Erythroblast (primary cell): ENCODE measurements at regions not wholly inside any gene's neighbourhood (a gene's known extent, or its start where the extent isn't known, plus 50 kb on each side); places are given as distances from the start of the nearest gene placed in this dataset.

ENCODE experiments used
- DNase-seq, 2 experiments: peaks; one replicate each; lab custom pipeline; 2025; lab: John Stamatoyannopoulos, UW
- GATA1 ChIP-seq: IDR thresholded peaks from 2 replicates; pipeline ENCODE4 v1.6.1; 2011; ENCODE audit warnings: low read depth, mild to moderate bottlenecking, control low read depth, low read length, moderate library complexity
- POLR2A ChIP-seq: IDR thresholded peaks from 2 replicates; pipeline ENCODE4 v1.6.1; 2011; ENCODE audit warnings: mild to moderate bottlenecking, low read length

GRCh38 chr2:177080746-177081284 lies 131.8 kb upstream of the HNRNPA3 start:
- no peak for TF ChIP-seq POLR2A
- no peak for TF ChIP-seq GATA1
- DNase-seq: no peak

GRCh38 chr2:177084607-177085006 lies 128.0 kb upstream of the HNRNPA3 start:
- no peak for DNase-seq
- TF ChIP-seq POLR2A (no peak), GATA1 (no peak)

- DNase-seq: no peak
- TF ChIP-seq GATA1 (no peak), POLR2A (no peak)
Measured at GRCh38 chr2:177088529-177088928, 124.1 kb upstream of the HNRNPA3 start.

- TF ChIP-seq GATA1: no peak
- no peak for TF ChIP-seq POLR2A
- DNase-seq: no peak
Measured at GRCh38 chr2:177090967-177091366, 121.6 kb upstream of the HNRNPA3 start.

GRCh38 chr2:177093371-177093770 lies 119.2 kb upstream of the HNRNPA3 start:
- TF ChIP-seq GATA1 (no peak), POLR2A (no peak)
- no peak for DNase-seq

GRCh38 chr2:177098001-177098613 lies 114.5 kb upstream of the HNRNPA3 start:
- DNase-seq: no peak
- TF ChIP-seq GATA1 (no peak), POLR2A (no peak)

GRCh38 chr2:177101930-177102329 lies 110.7 kb upstream of the HNRNPA3 start:
- TF ChIP-seq GATA1: no peak
- TF ChIP-seq POLR2A: no peak

GRCh38 chr2:177106212-177106611 lies 106.4 kb upstream of the HNRNPA3 start:
- DNase-seq: no peak
- TF ChIP-seq POLR2A (no peak), GATA1 (no peak)

More at GRCh38 chr2:177101930-177102329, 110.7 kb upstream of the HNRNPA3 start:
- no peak for DNase-seq

GRCh38 chr2:177108890-177109289 lies 103.7 kb upstream of the HNRNPA3 start:
- DNase-seq: no peak
- TF ChIP-seq GATA1 (no peak), POLR2A (no peak)

- no peak for DNase-seq
- TF ChIP-seq POLR2A: no peak
- TF ChIP-seq GATA1: no peak
Measured at GRCh38 chr2:177114712-177115111, 97.9 kb upstream of the HNRNPA3 start.

GRCh38 chr2:177117755-177118154 lies 94.8 kb upstream of the HNRNPA3 start:
- no peak for TF ChIP-seq GATA1
- TF ChIP-seq POLR2A: no peak
- DNase-seq: no peak

- TF ChIP-seq GATA1 (no peak), POLR2A (no peak)
- DNase-seq: no peak
Measured at GRCh38 chr2:177118636-177119035, 94.0 kb upstream of the HNRNPA3 start.

- no peak for DNase-seq
- no peak for TF ChIP-seq GATA1
- no peak for TF ChIP-seq POLR2A
Measured at GRCh38 chr2:177119099-177119498, 93.5 kb upstream of the HNRNPA3 start.

- no peak for DNase-seq
- TF ChIP-seq POLR2A: no peak
- TF ChIP-seq GATA1: no peak
Measured at GRCh38 chr2:177123048-177123447, 89.5 kb upstream of the HNRNPA3 start.

GRCh38 chr2:177124371-177124770 lies 88.2 kb upstream of the HNRNPA3 start:
- no peak for DNase-seq
- no peak for TF ChIP-seq POLR2A
- TF ChIP-seq GATA1: no peak
